ENCODE measurements at regions not wholly inside any gene's neighbourhood (a gene's known extent, or its start where the extent isn't known, plus 50 kb on each side); places are given as distances from the start of the nearest gene placed in this dataset.

DNA sequence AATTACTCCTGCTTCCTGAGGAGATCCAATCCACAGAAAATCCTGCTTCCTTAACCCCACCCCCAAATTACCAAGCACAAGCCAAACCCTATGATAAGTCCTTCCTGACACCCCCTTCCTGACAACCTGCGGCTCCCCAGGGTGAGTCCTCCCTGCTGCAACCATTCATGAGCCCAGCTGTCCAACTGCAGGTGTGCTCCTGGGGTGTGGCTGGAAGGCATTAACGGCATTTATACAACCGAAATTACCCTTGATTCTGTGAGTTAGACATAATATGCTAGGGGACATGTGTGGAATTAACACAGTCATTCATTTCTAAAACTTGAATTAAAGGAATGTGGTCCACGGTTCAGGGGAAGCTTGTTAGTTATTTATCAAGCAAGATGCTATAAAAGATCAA is 119.0 kb upstream of the ALKAL2 start:
- TF ChIP-seq, protein P1, sequence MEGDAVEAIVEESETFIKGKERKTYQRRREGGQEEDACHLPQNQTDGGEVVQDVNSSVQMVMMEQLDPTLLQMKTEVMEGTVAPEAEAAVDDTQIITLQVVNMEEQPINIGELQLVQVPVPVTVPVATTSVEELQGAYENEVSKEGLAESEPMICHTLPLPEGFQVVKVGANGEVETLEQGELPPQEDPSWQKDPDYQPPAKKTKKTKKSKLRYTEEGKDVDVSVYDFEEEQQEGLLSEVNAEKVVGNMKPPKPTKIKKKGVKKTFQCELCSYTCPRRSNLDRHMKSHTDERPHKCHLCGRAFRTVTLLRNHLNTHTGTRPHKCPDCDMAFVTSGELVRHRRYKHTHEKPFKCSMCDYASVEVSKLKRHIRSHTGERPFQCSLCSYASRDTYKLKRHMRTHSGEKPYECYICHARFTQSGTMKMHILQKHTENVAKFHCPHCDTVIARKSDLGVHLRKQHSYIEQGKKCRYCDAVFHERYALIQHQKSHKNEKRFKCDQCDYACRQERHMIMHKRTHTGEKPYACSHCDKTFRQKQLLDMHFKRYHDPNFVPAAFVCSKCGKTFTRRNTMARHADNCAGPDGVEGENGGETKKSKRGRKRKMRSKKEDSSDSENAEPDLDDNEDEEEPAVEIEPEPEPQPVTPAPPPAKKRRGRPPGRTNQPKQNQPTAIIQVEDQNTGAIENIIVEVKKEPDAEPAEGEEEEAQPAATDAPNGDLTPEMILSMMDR (IDR thresholded peaks at IDR 0.05): no peak
- no peak for TF ChIP-seq POLR2A (IDR thresholded peaks at IDR 0.05)
